DND-41 (cell line): ENCODE measurements at regions not wholly inside any gene's neighbourhood (a gene's known extent, or its start where the extent isn't known, plus 50 kb on each side); places are given as distances from the start of the nearest gene placed in this dataset.

Source experiments
- CTCF ChIP-seq: IDR thresholded peaks from 2 replicates; pipeline ENCODE4 v1.5.1; 2012; ENCODE audit warnings: borderline replicate concordance, low read length, moderate library complexity, mild to moderate bottlenecking; ENCODE audit not compliant: poor library complexity, severe bottlenecking; ENCODE audit errors: extremely low read depth
- EZH2 ChIP-seq: IDR thresholded peaks from 3 replicates; pipeline ENCODE4 v1.6.1; 2012; ENCODE audit warnings: borderline replicate concordance, low read depth, mild to moderate bottlenecking, moderate library complexity, low read length, inconsistent platforms; ENCODE audit not compliant: severe bottlenecking

GRCh38 chr3:72278349-72279067 lies 493.6 kb upstream of the PROK2 start:
- no peak for TF ChIP-seq CTCF
- no peak for TF ChIP-seq EZH2
